HepG2 (cell line): ENCODE measurements at regions not wholly inside any gene's neighbourhood (a gene's known extent, or its start where the extent isn't known, plus 50 kb on each side); places are given as distances from the start of the nearest gene placed in this dataset.

Experiments used
- ATAC-seq: fragments of 200-7000 bp; cut with Tn5 transposase; 3 replicates; pipeline ENCODE4 v1.9.1; 2020; ENCODE audit warnings: mild to moderate bottlenecking, moderate library complexity
- BruUV-seq: library from RNA; stranded (reverse); fragments of 400-500 nt; replicated peaks from 2 replicates; lab custom pipeline; 2021; lab: Mats Ljungman, UMichigan
- CTCF ChIA-PET: fragments of 300-600 bp; formaldehyde crosslinking; extraction: SDS; loops from one replicate; lab custom pipeline; 2021; ENCODE audit warnings: low total read pairs, inconsistent platforms, low intra/inter-chr PET ratio; lab: Yijun Ruan, JAX
- POLR2A ChIA-PET: fragments of 350-600 bp; sonication (Branson Sonifier 250); formaldehyde crosslinking; loops from one replicate; lab custom pipeline; 2020; ENCODE audit warnings: antibody characterized with exemption, inconsistent platforms; lab: Yijun Ruan, JAX
- DNase-seq: peaks from one replicate; pipeline ENCODE4 v3.0.0-alpha.2; 2015; ENCODE audit warnings: low spot score
- FAIRE-seq: peaks from 3 replicates; lab custom pipeline; 2011; peaks lifted over from hg19 to GRCh38; lab: Jason Lieb, UNC
- H2AFZ ChIP-seq: one replicate; pipeline ENCODE4 v1.6.1; 2011; ENCODE audit warnings: low read length, inconsistent platforms
- H3K27ac ChIP-seq: fragments of 300-600 bp; 3 replicates; pipeline ENCODE4 v1.8.0; 2011; ENCODE audit warnings: mixed run types, mild to moderate bottlenecking, mixed read lengths, low read length, inconsistent platforms; ENCODE audit not compliant: insufficient read depth; ENCODE audit errors: extremely low read length
- H3K27me3 ChIP-seq, 2 experiments: fragments of 200-600 bp in 1 of 2; 2 replicates in 1 of 2; 3 replicates in 1 of 2; pipeline versions ENCODE4 v1.6.0 to v1.8.0; 2011; ENCODE audit warnings: low read length in 2 of 2, mild to moderate bottlenecking in 2 of 2, moderate library complexity in 2 of 2, inconsistent platforms in 1 of 2; ENCODE audit not compliant: insufficient read depth in 2 of 2, control insufficient read depth in 1 of 2
- H3K36me3 ChIP-seq, 2 experiments: fragments of 200-600 bp in 1 of 2; replicated peaks in 1 of 2; 2 replicates in 1 of 2; 3 replicates in 1 of 2; pipeline versions ENCODE4 v1.5.1 to v1.8.0; 2011; ENCODE audit warnings: low read length in 2 of 2, inconsistent platforms in 1 of 2; ENCODE audit not compliant: insufficient read depth in 2 of 2, control insufficient read depth in 1 of 2
- H3K4me1 ChIP-seq: 2 replicates; pipeline ENCODE4 v1.5.1; 2012; ENCODE audit warnings: low read length, inconsistent platforms; ENCODE audit not compliant: insufficient read depth
- H3K4me2 ChIP-seq: 2 replicates; pipeline ENCODE4 v1.6.0; 2011; ENCODE audit warnings: low read depth, low read length, inconsistent platforms
- H3K4me3 ChIP-seq, 3 experiments: fragments of 200-600 bp in 1 of 3; sonication (generic), shearing (Covaris generic) in 1 of 3; replicated peaks in 1 of 3; 2 replicates each; pipeline ENCODE4 v1.5.1; 2011 to 2016; ENCODE audit warnings: low read length in 3 of 3, inconsistent platforms in 2 of 3, low read depth in 2 of 3, mild to moderate bottlenecking in 2 of 3, control low read depth in 1 of 3, mixed read lengths in 1 of 3; ENCODE audit not compliant: insufficient read depth in 1 of 3
- H3K79me2 ChIP-seq: one replicate; pipeline ENCODE4 v1.6.1; 2011; ENCODE audit warnings: low read length, inconsistent platforms; ENCODE audit not compliant: insufficient read depth
- H3K9ac ChIP-seq: 2 replicates; pipeline ENCODE4 v1.6.0; 2011; ENCODE audit warnings: mild to moderate bottlenecking, low read depth, low read length, inconsistent platforms; ENCODE audit not compliant: insufficient read depth
- H3K9me3 ChIP-seq: 2 replicates; pipeline ENCODE4 v1.5.1; 2012; ENCODE audit warnings: mild to moderate bottlenecking, low read length
- H4K20me1 ChIP-seq: 2 replicates; pipeline ENCODE4 v1.6.0; 2011; ENCODE audit warnings: inconsistent platforms, mild to moderate bottlenecking, low read length, moderate library complexity; ENCODE audit not compliant: insufficient read depth
- ATF3 ChIP-seq: sonication (generic); formaldehyde crosslinking; IDR thresholded peaks from 2 replicates; pipeline ENCODE4 v1.4.0; 2020; ENCODE audit warnings: missing genetic modification reagents
- FOXO4 ChIP-seq: sonication (generic); formaldehyde crosslinking; conservative IDR thresholded peaks from 2 replicates; pipeline ENCODE4 v1.8.1; 2023; ENCODE audit warnings: missing genetic modification reagents
- GLMP ChIP-seq: sonication (generic); formaldehyde crosslinking; IDR thresholded peaks from 2 replicates; pipeline ENCODE4 v1.9.0; 2021; ENCODE audit warnings: missing genetic modification reagents, mild to moderate bottlenecking, borderline replicate concordance
- HNRNPL ChIP-seq: fragments of 200-400 bp; formaldehyde crosslinking; IDR thresholded peaks from 2 replicates; pipeline ENCODE4 v1.6.1; 2017; ENCODE audit warnings: mild to moderate bottlenecking, low read depth, low read length
- NBN ChIP-seq: fragments of 450-650 bp; conservative IDR thresholded peaks from 2 replicates; pipeline ENCODE4 v1.6.1; 2017
- PPARG ChIP-seq: conservative IDR thresholded peaks from 2 replicates; pipeline ENCODE4 v1.6.1; 2016; ENCODE audit warnings: missing biosample characterization, missing genetic modification reagents
- RARG ChIP-seq: sonication (generic); formaldehyde crosslinking; IDR thresholded peaks from 2 replicates; pipeline ENCODE4 v1.4.0; 2020; ENCODE audit warnings: low read depth, mild to moderate bottlenecking, missing genetic modification reagents
- ZBTB38 ChIP-seq: sonication (generic); formaldehyde crosslinking; IDR thresholded peaks from 2 replicates; pipeline ENCODE4 v1.5.1; 2020; ENCODE audit warnings: mild to moderate bottlenecking, missing genetic modification reagents
- ZFP36L2 ChIP-seq: sonication (generic); formaldehyde crosslinking; IDR thresholded peaks from 2 replicates; pipeline ENCODE4 v1.4.0; 2020; ENCODE audit warnings: missing genetic modification reagents
- ZNF441 ChIP-seq: sonication (generic); formaldehyde crosslinking; IDR thresholded peaks from 2 replicates; pipeline ENCODE4 v1.7.0; 2021; ENCODE audit warnings: missing genetic modification reagents, borderline replicate concordance
- ZNF580 ChIP-seq: IDR thresholded peaks from 2 replicates; pipeline ENCODE4 v1.6.1; 2016; ENCODE audit warnings: low read depth, borderline replicate concordance
- ZNF589 ChIP-seq: sonication (generic); formaldehyde crosslinking; conservative IDR thresholded peaks from 2 replicates; pipeline ENCODE4 v1.8.0; 2022; ENCODE audit warnings: mild to moderate bottlenecking, moderate library complexity, missing genetic modification reagents
- ZNF678 ChIP-seq: sonication (generic); formaldehyde crosslinking; IDR thresholded peaks from 2 replicates; pipeline ENCODE4 v1.4.0; 2020; ENCODE audit warnings: mild to moderate bottlenecking, missing genetic modification reagents
- ZNF841 ChIP-seq: sonication (generic); formaldehyde crosslinking; IDR thresholded peaks from 2 replicates; pipeline ENCODE4 v1.8.1; 2023; ENCODE audit warnings: missing genetic modification reagents, borderline replicate concordance
- in situ Hi-C: cut with HindIII; loops from 2 replicates; pipeline ENCODE4 v1.10.0; 2017; ENCODE audit warnings: low pct_unique_long_range_greater_than_20kb; ENCODE audit not compliant: extremely low pct_ligation_motif_present
- intact Hi-C: fragments of 100-400 bp; cut with micrococcal nuclease; formaldehyde crosslinking; loops from one replicate; pipeline ENCODE4 v1.10.0; 2022; ENCODE audit not compliant: unreplicated experiment
- TF ChIP-seq, protein P1 (sequence below): sonication (generic); formaldehyde crosslinking; IDR thresholded peaks from 2 replicates; pipeline ENCODE4 v1.4.0; 2020; ENCODE audit warnings: missing genetic modification reagents

GRCh38 chr3:59596741-59597140 lies 546.9 kb upstream of the CFAP20DC start (continued):
- TF ChIP-seq, protein P1, sequence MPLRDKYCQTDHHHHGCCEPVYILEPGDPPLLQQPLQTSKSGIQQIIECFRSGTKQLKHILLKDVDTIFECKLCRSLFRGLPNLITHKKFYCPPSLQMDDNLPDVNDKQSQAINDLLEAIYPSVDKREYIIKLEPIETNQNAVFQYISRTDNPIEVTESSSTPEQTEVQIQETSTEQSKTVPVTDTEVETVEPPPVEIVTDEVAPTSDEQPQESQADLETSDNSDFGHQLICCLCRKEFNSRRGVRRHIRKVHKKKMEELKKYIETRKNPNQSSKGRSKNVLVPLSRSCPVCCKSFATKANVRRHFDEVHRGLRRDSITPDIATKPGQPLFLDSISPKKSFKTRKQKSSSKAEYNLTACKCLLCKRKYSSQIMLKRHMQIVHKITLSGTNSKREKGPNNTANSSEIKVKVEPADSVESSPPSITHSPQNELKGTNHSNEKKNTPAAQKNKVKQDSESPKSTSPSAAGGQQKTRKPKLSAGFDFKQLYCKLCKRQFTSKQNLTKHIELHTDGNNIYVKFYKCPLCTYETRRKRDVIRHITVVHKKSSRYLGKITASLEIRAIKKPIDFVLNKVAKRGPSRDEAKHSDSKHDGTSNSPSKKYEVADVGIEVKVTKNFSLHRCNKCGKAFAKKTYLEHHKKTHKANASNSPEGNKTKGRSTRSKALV (CRISPR knock-in tag) = no peak
- TF ChIP-seq FOXO4 (CRISPR knock-in tag) (no peak), PPARG (no peak), ZNF841 (CRISPR knock-in tag) (no peak), RARG (no peak)
- TF ChIP-seq, all 625 proteins: peak for 0

GRCh38 chr3:59595830-59596229 lies 546.0 kb upstream of the CFAP20DC start:
- H3K36me3 ChIP-seq = no peaks in the 10 kb centered on the region
- no peak overlapping the region for H3K9ac ChIP-seq
- CTCF ChIA-PET = no interaction called here
- no peak overlapping the region for H3K4me2 ChIP-seq
- H3K27me3 ChIP-seq = peaks cover 0 to 8% of the 10 kb centered on the region in 2 experiments; a peak in 1 of 5 replicates
- FAIRE-seq = no peak
- no peak overlapping the region for H3K27ac ChIP-seq
- TF ChIP-seq ZFP36L2 (CRISPR knock-in tag) (no peak), ZNF589 (no peak), NBN (no peak), ATF3 (CRISPR knock-in tag) (no peak), ZNF441 (no peak), ZBTB38 (CRISPR knock-in tag) (no peak), ZNF580 (CRISPR knock-in tag) (no peak), GLMP (CRISPR knock-in tag) (no peak), ZNF678 (no peak), HNRNPL (no peak)
- H3K9me3 ChIP-seq = no peaks in the 10 kb centered on the region
- H3K4me3 ChIP-seq = no peak overlapping the region
- ATAC-seq = no peak
- in situ Hi-C loops (no loop called here), intact Hi-C loops (no loop called here)
- H2AFZ ChIP-seq = no peak overlapping the region
- H4K20me1 ChIP-seq = no peaks in the 10 kb centered on the region
- H3K79me2 ChIP-seq = no peaks in the 10 kb centered on the region
- BruUV-seq = no TSS peak
- DNase-seq = no peak
- H3K4me1 ChIP-seq = no peaks in the 10 kb centered on the region
- POLR2A ChIA-PET = no interaction called here
